GM21381 (cell line): ENCODE measurements at regions not wholly inside any gene's neighbourhood (a gene's known extent, or its start where the extent isn't known, plus 50 kb on each side); places are given as distances from the start of the nearest gene placed in this dataset.
"Not testable (repeated sequence)": the region's sequence is repeated elsewhere in the genome, so short reads cannot be mapped to it uniquely, and the experiment has no call there.

Experiments used
- ATAC-seq: cut with Tn5 transposase; IDR thresholded peaks from one replicate; pipeline ENCODE4 v1.9.1; 2021; ENCODE audit warnings: mild to moderate bottlenecking, moderate library complexity; ENCODE audit not compliant: unreplicated experiment

- not testable (repeated sequence) for ATAC-seq
These were observed 186.7 kb downstream of the SPATA31A6 start for GRCh38 chr9:42370172-42370571.

- ATAC-seq: not testable (repeated sequence)
These were observed 188.0 kb downstream of the SPATA31A6 start for GRCh38 chr9:42371417-42371816.

GRCh38 chr9:42377530-42378417 lies 194.3 kb downstream of the SPATA31A6 start:
- not testable (repeated sequence) for ATAC-seq

- ATAC-seq: no peak
These were observed 195.0 kb downstream of the SPATA31A6 start for GRCh38 chr9:42378418-42378815.

- ATAC-seq: not testable (repeated sequence)
These were observed 196.1 kb downstream of the SPATA31A6 start for GRCh38 chr9:42379602-42380001.

GRCh38 chr9:42384585-42384984 lies 201.1 kb downstream of the SPATA31A6 start:
- not testable (repeated sequence) for ATAC-seq

- not testable (repeated sequence) for ATAC-seq
These were observed 202.2 kb downstream of the SPATA31A6 start for GRCh38 chr9:42385574-42386120.

GRCh38 chr9:42386477-42386876 lies 203.0 kb downstream of the SPATA31A6 start:
- ATAC-seq: no peak

GRCh38 chr9:42388146-42388690 lies 204.8 kb downstream of the SPATA31A6 start:
- no peak for ATAC-seq

GRCh38 chr9:42388846-42389245 lies 205.4 kb downstream of the SPATA31A6 start:
- ATAC-seq: no peak

GRCh38 chr9:42392773-42393455 lies 209.5 kb downstream of the SPATA31A6 start:
- not testable (repeated sequence) for ATAC-seq

- ATAC-seq: no peak
These were observed 212.9 kb downstream of the SPATA31A6 start for GRCh38 chr9:42396318-42396717.

- not testable (repeated sequence) for ATAC-seq
These were observed 213.9 kb downstream of the SPATA31A6 start for GRCh38 chr9:42397336-42397735.

- not testable (repeated sequence) for ATAC-seq
These were observed 219.5 kb downstream of the SPATA31A6 start for GRCh38 chr9:42402919-42403318.

GRCh38 chr9:42409581-42409980 lies 226.1 kb downstream of the SPATA31A6 start:
- ATAC-seq: not testable (repeated sequence)

- not testable (repeated sequence) for ATAC-seq
These were observed 228.9 kb downstream of the SPATA31A6 start for GRCh38 chr9:42412354-42412753.

- ATAC-seq: not testable (repeated sequence)
These were observed 231.4 kb downstream of the SPATA31A6 start for GRCh38 chr9:42414865-42415264.

- ATAC-seq: not testable (repeated sequence)
These were observed 236.2 kb downstream of the SPATA31A6 start for GRCh38 chr9:42419652-42420051.

GRCh38 chr9:42420324-42420723 lies 236.9 kb downstream of the SPATA31A6 start:
- peak; percentile 91 for ATAC-seq

GRCh38 chr9:42421630-42422029 lies 238.2 kb downstream of the SPATA31A6 start:
- ATAC-seq: not testable (repeated sequence)
